Upper lobe of left lung (tissue), 6 donors: ENCODE measurements at regions not wholly inside any gene's neighbourhood (a gene's known extent, or its start where the extent isn't known, plus 50 kb on each side); places are given as distances from the start of the nearest gene placed in this dataset.

Experiments used
- ATAC-seq, 2 donors: fragments of 200-7000 bp; cut with Tn5 transposase; one replicate each; pipeline ENCODE4 v1.9.1; 2022; ENCODE audit warnings: mild to moderate bottlenecking in 2 of 2, moderate library complexity in 2 of 2; ENCODE audit not compliant: low FRiP score in 2 of 2
- DNase-seq, 2 donors: peaks; one replicate each; pipeline ENCODE4 v3.0.0-alpha.2; 2019 to 2020
- H3K27ac ChIP-seq, 4 donors: fragments of 200-600 bp; sonication (generic); one replicate each; pipeline ENCODE4 v1.5.1; 2016 to 2019
- H3K27me3 ChIP-seq, 4 donors: fragments of 200-600 bp; sonication (generic); one replicate each; pipeline ENCODE4 v1.5.1; 2017 to 2019
- H3K36me3 ChIP-seq, 4 donors: fragments of 200-600 bp; sonication (generic); one replicate each; pipeline ENCODE4 v1.5.1; 2016 to 2019
- H3K4me1 ChIP-seq, 4 donors: fragments of 200-600 bp; sonication (generic); one replicate each; pipeline ENCODE4 v1.5.1; 2018 to 2019
- H3K4me3 ChIP-seq, 4 donors: fragments of 200-600 bp; sonication (generic); one replicate each; pipeline ENCODE4 v1.5.1; 2017 to 2019; ENCODE audit warnings: mild to moderate bottlenecking in 2 of 4, moderate library complexity in 1 of 4
- H3K9me3 ChIP-seq, 4 donors: fragments of 200-600 bp; sonication (generic); one replicate each; pipeline ENCODE4 v1.5.1; 2018 to 2019
- CTCF ChIP-seq, 6 experiments: fragments of 450-650 bp in 4 of 6; fragments of 200-600 bp in 2 of 6; sonication (generic) in 2 of 6; IDR thresholded peaks; one replicate each; pipeline ENCODE4 v1.5.1; 2016 to 2019; ENCODE audit warnings: antibody characterized with exemption in 6 of 6
- EP300 ChIP-seq, 4 donors: sonication (generic); formaldehyde crosslinking; IDR thresholded peaks; one replicate each; pipeline ENCODE4 v1.5.1; 2017; ENCODE audit warnings: antibody characterized with exemption in 4 of 4, control low read depth in 2 of 4
- POLR2A ChIP-seq, 4 donors: fragments of 450-650 bp; IDR thresholded peaks; one replicate each; pipeline ENCODE4 v1.5.1; 2016 to 2017; ENCODE audit warnings: antibody characterized with exemption in 4 of 4, mild to moderate bottlenecking in 2 of 4
- POLR2AphosphoS5 ChIP-seq, 2 donors: sonication (generic); formaldehyde crosslinking; IDR thresholded peaks; one replicate each; pipeline ENCODE4 v1.5.1; 2017; ENCODE audit warnings: antibody characterized with exemption in 2 of 2
- whole genome bisulfite sequencing, 2 donors: methylation state at CpG; one replicate each; pipeline ENCODE4 v1.1.5; 2017 to 2018; 5-methylcytosine and 5-hydroxymethylcytosine counted together
- donor health status: DM: no; HTN: no; CAD: no; lungs with moderate emphysema.
- donor health status: DM: no; HTN: yes; CAD: no; lungs with severe emphysema.

- no peaks in the 10 kb centered on the region for H3K4me1 ChIP-seq
- DNase-seq (no peak), ATAC-seq (no peak)
- 87 to 96% methylated on average over 1 to 3 of the region's 3 CpGs for WGBS, 2 donors
- H3K36me3 ChIP-seq, result no peaks in the 10 kb centered on the region
- H3K9me3 ChIP-seq, result no peaks in the 10 kb centered on the region
- no peak overlapping the region for H3K4me3 ChIP-seq
- H3K27me3 ChIP-seq, result no peaks in the 10 kb centered on the region
- H3K27ac ChIP-seq, result no peak overlapping the region
- TF ChIP-seq EP300 (IDR thresholded peaks at IDR 0.05) (no peak), POLR2A (IDR thresholded peaks at IDR 0.05) (no peak), POLR2AphosphoS5 (IDR thresholded peaks at IDR 0.05) (no peak), CTCF (IDR thresholded peaks at IDR 0.05) (no peak)
These were observed 208.1 kb downstream of the TEX29 start for GRCh38 chr13:111528513-111528912.

GRCh38 chr13:111530137-111530870, 209.9 kb downstream of the TEX29 start:
- Histone ChIP-seq H3K4me1 (no peaks in the 10 kb centered on the region), H3K4me3 (no peak overlapping the region), H3K27me3 (peaks cover 0 to 11% (median 0%) of the 10 kb centered on the region in 4 donors), H3K9me3 (no peaks in the 10 kb centered on the region), H3K36me3 (no peaks in the 10 kb centered on the region), H3K27ac (no peak overlapping the region)
- WGBS, 2 donors, result 85 to 89% methylated on average over 13 to 17 of the region's 17 CpGs
- DNase-seq (peak in 1 of 2 donors; percentile 13), ATAC-seq (no peak)
- TF ChIP-seq EP300 (IDR thresholded peaks at IDR 0.05) (no peak), POLR2A (IDR thresholded peaks at IDR 0.05) (no peak), POLR2AphosphoS5 (IDR thresholded peaks at IDR 0.05) (no peak), CTCF (IDR thresholded peaks at IDR 0.05) (no peak)

GRCh38 chr13:111531505-111531904, 211.1 kb downstream of the TEX29 start:
- H3K27ac ChIP-seq, result no peak overlapping the region
- H3K27me3 ChIP-seq, result peaks cover 0 to 13% (median 2%) of the 10 kb centered on the region in 4 donors
- 40 to 48% methylated on average over 7 of the region's 7 CpGs for WGBS, 2 donors
- ATAC-seq (no peak), DNase-seq (no peak)
- H3K36me3 ChIP-seq, result no peaks in the 10 kb centered on the region
- H3K9me3 ChIP-seq, result no peaks in the 10 kb centered on the region
- H3K4me1 ChIP-seq, result no peaks in the 10 kb centered on the region
- TF ChIP-seq EP300 (IDR thresholded peaks at IDR 0.05), result no peak
- TF ChIP-seq POLR2AphosphoS5 (IDR thresholded peaks at IDR 0.05), result no peak
- no peak for TF ChIP-seq POLR2A (IDR thresholded peaks at IDR 0.05)
- no peak for TF ChIP-seq CTCF (IDR thresholded peaks at IDR 0.05)
- H3K4me3 ChIP-seq, result no peak overlapping the region

GRCh38 chr13:111532111-111532510, 211.7 kb downstream of the TEX29 start:
- H3K27ac ChIP-seq, result no peak overlapping the region
- 63 to 78% methylated on average over 9 of the region's 9 CpGs for WGBS, 2 donors
- TF ChIP-seq POLR2AphosphoS5 (IDR thresholded peaks at IDR 0.05) (no peak), EP300 (IDR thresholded peaks at IDR 0.05) (no peak)
- no peaks in the 10 kb centered on the region for H3K36me3 ChIP-seq
- H3K4me1 ChIP-seq, result no peaks in the 10 kb centered on the region
- no peak for DNase-seq
- H3K4me3 ChIP-seq, result no peak overlapping the region
- no peak for ATAC-seq
- peaks cover 0 to 13% (median 2%) of the 10 kb centered on the region in 4 donors for H3K27me3 ChIP-seq
- no peaks in the 10 kb centered on the region for H3K9me3 ChIP-seq

- no peaks in the 10 kb centered on the region for H3K9me3 ChIP-seq
- no peak overlapping the region for H3K27ac ChIP-seq
- H3K4me3 ChIP-seq, result no peak overlapping the region
- 36 to 50% methylated on average over 10 of the region's 10 CpGs for WGBS, 2 donors
- no peaks in the 10 kb centered on the region for H3K36me3 ChIP-seq
- H3K27me3 ChIP-seq, result peaks cover 0 to 13% (median 2%) of the 10 kb centered on the region in 4 donors
- no peak for DNase-seq
- no peak for ATAC-seq
- H3K4me1 ChIP-seq, result no peaks in the 10 kb centered on the region
- TF ChIP-seq POLR2AphosphoS5 (IDR thresholded peaks at IDR 0.05), result no peak
- no peak for TF ChIP-seq EP300 (IDR thresholded peaks at IDR 0.05)
- no peak for TF ChIP-seq POLR2A (IDR thresholded peaks at IDR 0.05)
- no peak for TF ChIP-seq CTCF (IDR thresholded peaks at IDR 0.05)
These were observed 213.7 kb downstream of the TEX29 start for GRCh38 chr13:111533900-111534683.
